ENCODE measurements at regions not wholly inside any gene's neighbourhood (a gene's known extent, or its start where the extent isn't known, plus 50 kb on each side); places are given as distances from the start of the nearest gene placed in this dataset.
A peak's percentile ranks its signal among the peaks of the same experiment; 100 is the strongest.

DNA sequence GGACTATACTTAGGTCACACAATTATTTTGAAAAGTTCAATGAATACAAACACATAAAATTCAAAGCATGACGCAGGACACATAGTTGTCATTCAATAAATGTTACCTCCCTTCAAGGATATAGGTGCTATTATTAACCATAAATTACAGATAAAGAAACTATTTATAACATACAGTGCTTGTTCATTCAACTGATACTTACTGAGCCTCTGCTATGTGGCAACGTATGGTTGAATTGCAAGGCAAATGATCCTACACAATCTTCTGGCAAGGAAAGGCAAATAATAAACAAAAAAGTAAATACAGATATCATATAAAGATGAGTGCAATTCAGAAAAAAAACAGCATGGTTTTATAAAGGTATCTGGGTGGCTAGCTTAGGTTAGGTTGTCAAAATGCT is 614.7 kb downstream of the LTN1 start:
- Histone ChIP-seq H2AFZ (no peak overlapping the region), H3K79me2 (no peaks in the 10 kb centered on the region), H3K4me1 (ENCODE audit: insufficient read depth) (no peaks in the 10 kb centered on the region), H3K36me3 (replicated peaks; ENCODE audit: insufficient read depth, low read depth) (no peaks in the 10 kb centered on the region), H4K20me1 (ENCODE audit: insufficient read depth, poor library complexity, severe bottlenecking) (no peaks in the 10 kb centered on the region), H3K9me2 (replicated peaks; ENCODE audit: insufficient read depth) (no peaks in the 10 kb centered on the region), H3K9me3 (ENCODE audit: low read depth) (no peaks in the 10 kb centered on the region), H3K27ac (no peak overlapping the region), H3K27me3 (no peaks in the 10 kb centered on the region), H3K4me3 (no peak overlapping the region), H3K4me2 (no peak overlapping the region)
- TF ChIP-seq, protein P1, sequence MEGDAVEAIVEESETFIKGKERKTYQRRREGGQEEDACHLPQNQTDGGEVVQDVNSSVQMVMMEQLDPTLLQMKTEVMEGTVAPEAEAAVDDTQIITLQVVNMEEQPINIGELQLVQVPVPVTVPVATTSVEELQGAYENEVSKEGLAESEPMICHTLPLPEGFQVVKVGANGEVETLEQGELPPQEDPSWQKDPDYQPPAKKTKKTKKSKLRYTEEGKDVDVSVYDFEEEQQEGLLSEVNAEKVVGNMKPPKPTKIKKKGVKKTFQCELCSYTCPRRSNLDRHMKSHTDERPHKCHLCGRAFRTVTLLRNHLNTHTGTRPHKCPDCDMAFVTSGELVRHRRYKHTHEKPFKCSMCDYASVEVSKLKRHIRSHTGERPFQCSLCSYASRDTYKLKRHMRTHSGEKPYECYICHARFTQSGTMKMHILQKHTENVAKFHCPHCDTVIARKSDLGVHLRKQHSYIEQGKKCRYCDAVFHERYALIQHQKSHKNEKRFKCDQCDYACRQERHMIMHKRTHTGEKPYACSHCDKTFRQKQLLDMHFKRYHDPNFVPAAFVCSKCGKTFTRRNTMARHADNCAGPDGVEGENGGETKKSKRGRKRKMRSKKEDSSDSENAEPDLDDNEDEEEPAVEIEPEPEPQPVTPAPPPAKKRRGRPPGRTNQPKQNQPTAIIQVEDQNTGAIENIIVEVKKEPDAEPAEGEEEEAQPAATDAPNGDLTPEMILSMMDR (IDR thresholded peaks at IDR 0.05; ENCODE audit: poor library complexity) = no peak
- TF ChIP-seq EZH2 (IDR thresholded peaks at IDR 0.05; ENCODE audit: borderline replicate concordance) (no peak), EZH2phosphoT487 (IDR thresholded peaks at IDR 0.05; ENCODE audit: low read depth, severe bottlenecking, unreplicated experiment) (no peak)
- WGBS (ENCODE audit: low lambda C conversion rate, missing lambda C conversion rate) = 85% methylated on average over 2 of the region's 2 CpGs
- DNase-seq (ENCODE audit: low spot score) = no peak

DNA sequence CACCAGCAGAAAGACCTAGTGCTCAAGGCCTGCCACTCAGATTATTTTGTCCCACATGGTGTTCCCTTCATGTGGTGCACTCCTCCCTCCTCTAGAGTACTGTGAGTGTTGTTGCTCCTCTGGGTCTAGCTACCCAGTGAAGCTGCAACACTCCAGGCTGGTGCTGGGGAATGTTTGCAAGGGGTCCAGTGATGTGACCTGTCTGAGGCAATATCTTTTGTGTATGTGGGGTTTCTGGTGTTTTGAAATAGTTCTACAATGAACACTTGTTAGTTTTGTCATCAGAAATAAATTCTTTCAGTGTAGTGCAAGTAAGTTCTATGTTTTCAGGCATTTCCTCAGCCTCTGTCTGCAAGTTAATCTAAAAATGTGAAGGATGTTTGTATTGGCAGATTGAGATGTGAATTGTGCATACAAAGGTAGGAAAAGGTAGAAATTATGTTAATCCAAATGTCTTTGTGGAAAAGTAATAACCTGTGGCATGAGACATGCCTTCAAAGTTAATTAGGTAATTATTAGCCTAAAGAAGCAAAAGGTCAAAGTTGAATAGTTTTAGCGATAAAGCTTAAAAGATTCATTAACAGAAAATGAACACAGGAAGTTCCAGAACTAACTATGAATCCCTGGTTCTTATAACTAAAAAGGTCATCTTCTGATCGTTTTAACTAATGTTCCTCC is 616.8 kb downstream of the LTN1 start:
- Histone ChIP-seq H3K79me2 (no peaks in the 10 kb centered on the region), H3K27me3 (no peaks in the 10 kb centered on the region), H3K9me3 (ENCODE audit: low read depth) (no peaks in the 10 kb centered on the region), H4K20me1 (ENCODE audit: insufficient read depth, poor library complexity, severe bottlenecking) (no peaks in the 10 kb centered on the region), H3K4me1 (ENCODE audit: insufficient read depth) (no peaks in the 10 kb centered on the region), H3K9me2 (replicated peaks; ENCODE audit: insufficient read depth) (no peaks in the 10 kb centered on the region), H3K27ac (peak overlapping the region; percentile 31), H2AFZ (no peak overlapping the region), H3K4me2 (peak overlapping the region; percentile 1), H3K36me3 (replicated peaks; ENCODE audit: insufficient read depth, low read depth) (no peaks in the 10 kb centered on the region), H3K4me3 (no peak overlapping the region)
- no peak for DNase-seq (ENCODE audit: low spot score)
- no peak for TF ChIP-seq EZH2phosphoT487 (IDR thresholded peaks at IDR 0.05; ENCODE audit: low read depth, severe bottlenecking, unreplicated experiment)
- TF ChIP-seq EZH2 (IDR thresholded peaks at IDR 0.05; ENCODE audit: borderline replicate concordance) = no peak
- TF ChIP-seq, protein P1 (IDR thresholded peaks at IDR 0.05; ENCODE audit: poor library complexity) = no peak
- WGBS (ENCODE audit: low lambda C conversion rate, missing lambda C conversion rate) = 77% methylated on average over 2 of the region's 2 CpGs

DNA sequence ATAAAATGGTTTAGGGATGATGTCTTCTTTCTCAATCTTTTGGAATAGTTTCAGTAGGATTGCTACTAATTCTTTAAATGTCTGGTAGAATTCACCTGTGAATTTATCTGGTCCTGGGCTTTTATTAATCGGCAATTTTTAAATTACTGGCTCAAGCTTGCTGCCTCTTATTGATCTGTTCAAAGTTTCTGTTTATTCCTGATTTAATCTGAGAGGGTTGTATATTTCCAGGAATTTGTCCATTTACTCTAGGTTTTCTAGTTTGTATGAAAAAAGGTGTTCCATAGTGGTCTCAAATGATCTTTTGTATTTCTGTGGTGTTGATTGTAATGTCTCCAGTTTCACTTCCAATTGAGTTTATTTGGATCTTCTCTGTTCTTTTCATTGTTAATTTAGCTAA is 617.8 kb downstream of the LTN1 start:
- Histone ChIP-seq H3K36me3 (replicated peaks; ENCODE audit: insufficient read depth, low read depth) (no peaks in the 10 kb centered on the region), H3K27ac (no peak overlapping the region), H3K79me2 (no peaks in the 10 kb centered on the region), H3K9me3 (ENCODE audit: low read depth) (no peaks in the 10 kb centered on the region), H3K27me3 (no peaks in the 10 kb centered on the region), H4K20me1 (ENCODE audit: insufficient read depth, poor library complexity, severe bottlenecking) (no peaks in the 10 kb centered on the region), H3K4me2 (no peak overlapping the region), H2AFZ (no peak overlapping the region), H3K4me3 (no peak overlapping the region), H3K9me2 (replicated peaks; ENCODE audit: insufficient read depth) (no peaks in the 10 kb centered on the region), H3K4me1 (ENCODE audit: insufficient read depth) (no peaks in the 10 kb centered on the region)
- TF ChIP-seq, protein P1 (IDR thresholded peaks at IDR 0.05; ENCODE audit: poor library complexity) = no peak
- TF ChIP-seq EZH2phosphoT487 (IDR thresholded peaks at IDR 0.05; ENCODE audit: low read depth, severe bottlenecking, unreplicated experiment) (no peak), EZH2 (IDR thresholded peaks at IDR 0.05; ENCODE audit: borderline replicate concordance) (no peak)
- WGBS (ENCODE audit: low lambda C conversion rate, missing lambda C conversion rate) = 86% methylated on average over 1 of the region's 1 CpG
- no peak for DNase-seq (ENCODE audit: low spot score)
